GM18517 (cell line): ENCODE measurements at regions not wholly inside any gene's neighbourhood (a gene's known extent, or its start where the extent isn't known, plus 50 kb on each side); places are given as distances from the start of the nearest gene placed in this dataset.

ENCODE experiments used
- ATAC-seq: cut with Tn5 transposase; IDR thresholded peaks from one replicate; pipeline ENCODE4 v1.9.1; 2021; ENCODE audit warnings: mild to moderate bottlenecking, moderate library complexity; ENCODE audit not compliant: unreplicated experiment

DNA sequence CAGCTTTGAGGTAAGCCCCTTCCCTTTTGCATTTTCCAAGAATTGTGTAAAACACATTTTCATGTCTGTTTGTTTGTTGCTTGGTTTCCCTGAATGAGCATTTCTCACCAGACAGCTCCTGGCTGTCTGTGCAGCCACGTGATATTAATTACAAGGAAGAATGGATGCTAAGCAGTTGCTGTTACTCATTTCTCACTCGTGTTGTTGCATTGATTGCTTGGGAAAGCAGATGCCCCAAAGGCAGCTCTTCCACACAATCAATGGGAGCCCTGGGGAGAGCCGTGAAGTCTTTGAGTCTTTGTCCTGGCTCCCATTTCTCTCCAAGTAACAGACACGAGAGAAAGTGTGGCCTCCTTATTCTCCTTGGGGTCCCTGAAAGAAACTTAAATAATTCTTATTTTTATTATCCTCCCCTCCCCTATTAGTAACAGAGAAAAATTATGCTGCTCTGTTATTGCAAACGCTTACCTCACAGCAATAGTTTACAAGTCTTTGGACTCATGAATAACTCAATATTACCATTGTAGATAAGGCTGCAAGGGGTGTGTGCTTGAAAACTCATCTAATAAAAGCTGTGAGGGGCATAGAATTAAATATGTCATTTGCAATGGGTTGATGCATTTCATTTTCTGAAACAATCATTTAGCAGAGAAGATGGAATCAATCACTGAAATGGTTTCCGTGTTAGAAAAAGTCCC is 127.7 kb upstream of the CAMK1G start:
- no peak for ATAC-seq

DNA sequence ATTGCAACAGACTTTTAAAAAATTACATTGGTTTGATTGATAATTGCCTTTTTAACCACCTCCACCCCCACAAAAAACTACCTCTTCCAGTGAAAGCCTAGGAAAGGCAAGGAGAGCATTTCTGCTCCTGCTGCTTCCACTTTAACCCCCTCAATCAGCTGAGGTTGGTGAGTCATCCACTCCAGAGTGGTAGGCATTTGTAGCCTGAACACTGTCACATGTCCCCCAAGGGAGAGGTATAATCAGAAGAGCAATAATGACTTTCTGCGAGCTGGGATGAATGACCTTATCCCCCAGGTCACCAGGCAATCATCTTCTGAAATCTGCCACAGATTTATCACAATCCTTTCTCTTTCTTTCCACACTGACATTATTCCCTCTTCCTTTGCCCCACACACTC is 126.6 kb upstream of the CAMK1G start:
- ATAC-seq = no peak

DNA sequence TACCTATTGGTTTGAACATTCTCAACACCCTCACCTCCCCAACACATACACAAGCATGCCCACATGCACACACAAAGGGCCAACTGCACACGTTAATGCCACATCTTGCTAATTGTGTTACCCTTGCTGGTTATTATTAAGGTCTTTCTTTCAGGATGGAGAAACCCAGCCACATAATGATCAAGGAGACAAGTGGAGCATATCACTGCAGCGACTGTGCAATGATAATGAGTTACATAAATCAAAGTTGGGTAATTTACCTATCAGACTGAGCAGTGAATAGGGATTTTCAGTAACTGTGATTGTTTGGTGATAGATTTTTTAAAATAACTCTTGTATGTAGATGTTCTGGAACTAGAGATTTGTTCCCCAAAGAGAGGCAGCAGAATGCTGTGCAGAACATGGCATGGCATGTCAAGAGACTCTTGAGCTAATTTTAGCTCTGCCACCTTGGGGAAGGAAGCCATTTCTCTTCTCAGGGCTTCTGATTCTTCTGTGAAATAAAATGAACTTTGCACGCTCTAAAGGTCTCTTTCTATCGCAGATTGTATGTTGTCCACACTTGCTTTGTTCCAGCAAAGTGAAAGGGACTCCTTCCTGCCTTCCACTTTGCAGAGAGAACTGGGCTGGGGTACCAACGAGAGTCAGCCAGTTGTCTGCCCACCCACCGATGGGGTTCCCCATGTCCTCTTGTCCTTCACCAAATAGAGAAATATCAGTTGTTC is 126.0 kb upstream of the CAMK1G start:
- ATAC-seq = no peak

DNA sequence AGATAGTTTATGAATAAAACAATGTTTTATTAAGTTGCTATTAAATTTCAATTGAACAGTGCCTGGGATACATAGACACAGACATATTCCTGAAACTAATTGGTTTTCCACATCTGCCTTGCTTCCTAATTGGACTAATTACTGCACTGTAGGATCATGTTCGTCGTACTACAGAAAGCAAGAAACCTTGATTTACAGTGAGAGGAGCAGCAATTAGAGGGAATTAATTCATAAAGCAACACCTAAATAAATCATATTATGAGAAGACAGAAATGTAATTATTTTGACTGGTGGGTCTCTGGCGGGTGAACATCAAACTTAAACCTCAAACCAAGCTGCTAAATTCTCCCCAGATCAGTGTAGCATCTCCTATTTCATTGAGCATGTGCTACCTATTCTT is 124.6 kb upstream of the CAMK1G start:
- no peak for ATAC-seq

DNA sequence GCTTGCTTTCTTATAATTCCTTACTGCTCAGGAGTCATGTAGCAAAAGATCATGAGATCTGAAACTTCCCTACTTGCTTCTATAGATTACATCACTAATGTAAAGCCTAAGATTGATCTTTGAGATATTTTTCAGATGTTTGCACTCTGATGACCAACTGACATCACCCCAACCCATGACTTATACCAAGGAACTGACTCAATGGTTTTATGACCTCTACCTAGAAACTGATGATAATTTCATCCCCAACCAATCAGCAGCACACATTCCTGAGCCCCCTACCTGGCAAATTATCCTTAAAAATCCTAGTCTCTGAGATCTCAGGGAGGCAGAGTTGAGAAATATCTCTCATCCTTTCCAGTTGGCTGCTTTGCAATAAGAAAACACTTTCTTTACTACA is 122.3 kb upstream of the CAMK1G start:
- ATAC-seq = no peak

DNA sequence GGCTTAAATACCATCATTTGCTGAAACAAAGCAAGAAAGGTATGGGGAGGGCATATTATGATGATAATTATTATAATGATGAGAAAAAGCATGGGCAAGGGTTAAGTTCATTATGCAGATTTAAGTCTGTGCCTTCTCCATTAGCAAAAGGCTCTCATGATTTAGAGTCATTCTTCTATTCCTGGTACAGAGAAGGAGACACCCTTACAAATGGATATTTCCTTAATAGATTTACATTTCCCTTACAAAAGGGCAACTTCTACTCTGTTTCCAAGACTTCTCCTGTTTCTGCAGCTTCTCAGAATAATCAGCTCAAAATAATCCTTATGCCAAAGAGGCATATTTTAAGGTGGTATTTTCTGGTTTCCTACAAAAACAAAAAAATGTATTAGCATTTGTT is 121.1 kb upstream of the CAMK1G start:
- no peak for ATAC-seq

DNA sequence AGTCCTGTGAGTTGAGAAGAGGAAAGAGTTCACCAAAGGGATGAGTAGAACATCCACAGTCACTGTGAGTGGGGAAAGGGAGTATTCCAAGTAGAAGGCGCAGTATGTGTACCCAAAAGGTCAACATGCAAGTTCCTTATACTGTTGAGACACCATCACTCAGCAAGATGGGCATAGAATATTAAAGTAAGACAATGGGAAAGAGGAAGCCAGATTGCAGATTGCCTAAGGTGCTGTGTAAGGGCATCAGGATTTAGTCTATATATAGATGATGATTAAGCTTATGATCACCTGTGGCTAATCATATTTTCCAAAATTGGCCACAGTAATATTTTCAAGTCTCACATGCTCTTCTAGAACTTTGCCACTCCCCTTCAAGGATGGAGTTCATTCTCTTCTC is 120.1 kb upstream of the CAMK1G start:
- no peak for ATAC-seq

DNA sequence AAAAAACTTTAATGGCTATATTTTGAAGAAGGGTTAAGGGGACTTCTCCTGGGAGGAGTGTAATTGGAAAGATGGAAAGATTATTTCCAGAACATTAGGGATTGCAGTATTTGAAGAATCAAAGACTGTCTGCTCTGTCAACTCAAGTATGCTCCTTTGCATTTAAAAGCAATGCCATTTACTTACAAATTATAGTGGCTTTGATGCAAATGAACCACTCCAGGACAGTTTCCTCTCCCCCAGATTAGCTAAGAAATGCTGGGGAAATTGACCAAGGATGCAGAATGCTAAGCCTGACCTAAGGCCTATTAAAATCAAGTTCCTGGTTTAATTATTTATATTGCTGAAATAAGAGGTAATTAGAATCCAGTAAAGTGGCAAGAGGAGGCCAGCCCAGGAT is 110.5 kb upstream of the CAMK1G start:
- no peak for ATAC-seq

DNA sequence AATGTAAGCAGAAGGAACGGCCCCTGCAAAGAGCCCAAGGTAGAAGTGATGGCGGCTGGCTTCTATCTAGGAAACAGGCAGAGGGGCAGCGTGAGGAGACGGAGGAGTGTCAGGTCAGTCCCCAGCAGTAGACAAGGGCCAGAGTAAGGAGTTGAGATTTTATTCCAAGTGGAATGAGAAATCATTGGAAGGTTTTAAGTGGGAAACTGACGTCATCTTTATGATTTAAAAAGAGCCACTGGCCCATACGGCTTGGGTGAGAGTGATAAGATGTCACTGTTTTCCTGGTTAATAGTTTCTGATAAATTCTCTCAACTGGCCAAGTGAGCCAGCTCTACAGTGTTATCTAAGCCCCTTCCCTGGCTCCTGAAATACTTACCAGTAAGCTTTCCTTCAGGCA is 103.2 kb upstream of the CAMK1G start:
- ATAC-seq = no peak

DNA sequence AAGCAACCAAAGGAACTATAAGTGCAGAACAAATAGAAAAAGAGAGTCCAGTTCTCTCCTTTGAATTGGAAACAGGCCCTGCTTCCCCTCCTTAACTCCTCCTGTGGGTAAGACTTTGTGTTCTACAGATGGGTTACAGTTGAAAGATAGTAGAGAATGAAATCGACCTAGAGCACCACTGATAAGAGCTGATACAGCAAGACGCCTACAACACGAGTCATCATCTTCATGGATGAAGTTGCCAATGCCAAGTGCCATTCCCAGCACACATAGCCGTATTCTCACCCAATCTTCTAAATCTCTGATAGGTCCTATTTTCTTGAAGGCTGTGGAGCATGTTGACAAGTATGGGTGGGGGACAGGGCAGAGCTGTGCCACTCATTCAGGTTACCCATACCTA is 99.8 kb upstream of the CAMK1G start:
- ATAC-seq = no peak

DNA sequence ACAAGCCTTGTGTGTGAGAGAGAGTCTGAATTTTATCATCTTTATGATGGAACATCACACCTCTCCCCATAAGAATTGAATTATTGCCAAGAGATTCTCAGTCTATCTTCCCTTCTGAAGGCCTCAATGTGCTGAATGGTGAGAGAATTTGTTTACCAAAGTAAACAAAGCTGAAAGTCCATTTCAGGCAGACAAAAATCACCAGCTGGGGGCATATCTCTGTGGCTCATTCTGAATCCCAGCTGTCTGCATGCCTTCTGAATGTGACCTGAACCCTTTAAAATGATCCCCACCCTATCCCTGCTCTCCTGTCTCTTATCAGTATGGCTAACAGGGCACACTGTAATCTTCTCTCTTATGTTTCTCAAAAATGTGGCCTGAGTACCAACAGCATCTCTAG is 99.1 kb upstream of the CAMK1G start:
- no peak for ATAC-seq

DNA sequence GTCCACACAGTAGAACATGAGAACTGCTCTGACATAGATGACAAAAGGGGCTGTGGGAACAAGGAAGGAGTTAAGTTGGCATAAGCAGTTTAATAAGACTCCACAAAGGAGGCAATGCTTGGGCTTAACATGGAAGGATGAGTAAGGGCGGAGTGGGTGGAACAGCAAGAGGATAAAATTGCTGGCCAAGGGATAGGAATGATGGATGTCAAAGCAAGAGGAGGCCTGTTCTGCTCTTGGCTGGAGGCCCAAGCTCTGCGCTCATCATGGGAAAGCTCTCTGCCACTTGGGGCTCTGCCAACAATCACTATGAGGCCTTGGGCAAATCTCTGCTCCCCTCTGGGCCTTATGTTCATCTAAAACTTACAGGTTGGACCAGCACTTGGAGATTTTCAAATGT is 98.3 kb upstream of the CAMK1G start:
- no peak for ATAC-seq

DNA sequence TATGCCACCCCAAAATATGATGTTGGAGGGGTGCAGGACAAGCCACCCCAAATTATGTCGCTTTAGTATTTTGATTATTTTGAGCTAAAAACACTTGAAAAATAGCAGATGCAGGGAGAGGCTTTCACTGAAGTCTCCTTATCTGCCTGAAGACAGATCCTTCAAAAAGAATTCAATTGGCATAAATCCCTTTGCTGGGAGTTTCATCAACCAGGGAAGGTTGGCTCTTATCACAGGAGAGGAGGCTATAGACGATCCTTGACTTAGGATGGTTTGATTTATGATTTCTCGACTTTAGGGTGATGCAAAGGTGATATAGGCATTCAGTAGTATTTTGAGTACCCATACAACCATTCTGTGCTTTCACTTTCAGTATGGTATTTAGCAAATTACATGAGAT is 97.8 kb upstream of the CAMK1G start:
- ATAC-seq = no peak

DNA sequence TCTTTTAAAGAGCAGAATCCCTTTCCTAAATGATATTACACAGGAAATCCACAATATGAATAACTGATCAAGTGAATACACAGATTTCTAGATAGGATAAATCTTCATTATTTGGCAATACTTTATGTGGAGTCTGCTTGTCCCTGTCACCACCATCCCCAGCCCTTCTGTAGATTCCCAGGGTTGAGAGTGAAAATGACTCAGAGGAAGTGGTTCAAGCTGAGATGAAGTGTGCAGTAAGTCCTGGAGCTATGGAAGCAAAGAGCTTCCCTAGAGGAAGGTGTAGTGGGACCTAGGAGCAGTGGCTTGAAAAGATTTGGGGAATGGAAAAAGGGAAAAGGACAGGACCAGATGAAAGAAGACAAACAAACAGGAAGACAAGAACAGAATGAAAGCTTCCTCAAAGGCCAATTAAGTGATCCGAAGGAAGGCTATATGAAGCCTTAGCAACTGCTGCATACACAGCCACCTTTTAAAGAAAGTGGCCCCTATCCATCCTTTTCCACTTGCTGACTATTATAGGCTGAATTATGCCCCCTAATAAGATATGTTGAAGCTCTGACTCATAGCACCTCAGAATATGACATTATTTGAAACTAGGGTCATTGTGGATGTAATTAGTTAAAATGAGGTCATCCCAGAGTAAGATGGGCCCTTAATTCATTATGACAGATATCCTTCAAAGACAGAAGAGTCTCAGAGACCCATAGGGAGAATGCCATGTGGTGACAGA is 96.5 kb upstream of the CAMK1G start:
- ATAC-seq = no peak

DNA sequence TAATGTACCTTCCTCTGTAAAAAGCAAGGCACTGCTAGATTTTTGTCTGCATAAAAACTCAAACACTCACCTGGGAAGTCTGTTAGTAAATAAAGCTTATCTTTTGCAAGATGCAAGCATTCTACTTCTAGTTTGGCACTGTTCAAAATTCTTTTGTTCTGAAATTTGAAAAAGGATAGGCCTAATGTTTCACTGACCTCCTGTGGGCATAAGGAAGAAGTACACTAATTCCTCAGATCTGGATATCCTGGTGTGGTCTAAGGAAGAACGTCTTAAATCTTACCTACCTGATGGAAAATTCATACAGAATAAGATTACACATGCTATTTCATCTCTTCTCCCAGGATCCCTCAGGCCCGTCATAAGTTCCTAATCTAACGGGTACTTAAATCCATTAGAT is 93.5 kb upstream of the CAMK1G start:
- no peak for ATAC-seq

DNA sequence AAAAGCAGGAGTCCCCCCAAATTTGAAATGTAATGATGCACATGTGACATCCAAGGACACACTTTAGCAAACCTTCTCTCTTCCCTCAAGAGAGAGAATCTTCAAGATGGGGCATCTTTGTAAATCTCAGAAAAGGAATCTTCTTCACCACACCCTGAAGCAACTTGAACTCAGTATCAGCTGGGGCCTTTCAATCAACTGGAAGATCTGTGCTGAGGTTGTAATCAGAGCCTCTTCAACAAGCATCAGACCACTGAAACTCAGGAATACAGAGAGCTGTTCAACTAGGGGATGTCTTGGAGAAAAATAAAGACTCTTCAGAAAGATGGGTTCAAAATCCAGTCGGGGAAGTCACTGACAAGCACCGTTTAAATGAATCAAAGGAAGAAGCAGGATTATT is 92.5 kb upstream of the CAMK1G start:
- ATAC-seq = no peak

DNA sequence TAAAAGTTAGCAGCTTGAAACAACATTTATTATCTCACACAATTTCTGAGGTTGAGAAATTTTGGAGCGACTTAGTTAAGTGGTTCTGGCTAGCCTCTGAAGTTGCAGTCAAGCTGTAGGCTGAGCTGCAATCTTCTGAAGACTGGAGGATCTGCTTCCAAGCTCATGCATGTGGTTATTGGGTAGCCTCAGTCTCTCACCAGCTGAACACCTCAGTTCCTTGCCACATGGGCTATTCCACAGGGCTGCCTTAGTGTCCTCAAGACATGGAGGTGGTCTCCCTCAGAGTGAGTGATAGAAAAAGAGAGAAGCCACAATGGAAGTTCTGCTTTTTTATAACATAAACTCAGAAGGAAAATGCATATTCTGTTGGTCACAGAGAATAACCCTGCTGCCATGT is 92.0 kb upstream of the CAMK1G start:
- ATAC-seq = no peak

DNA sequence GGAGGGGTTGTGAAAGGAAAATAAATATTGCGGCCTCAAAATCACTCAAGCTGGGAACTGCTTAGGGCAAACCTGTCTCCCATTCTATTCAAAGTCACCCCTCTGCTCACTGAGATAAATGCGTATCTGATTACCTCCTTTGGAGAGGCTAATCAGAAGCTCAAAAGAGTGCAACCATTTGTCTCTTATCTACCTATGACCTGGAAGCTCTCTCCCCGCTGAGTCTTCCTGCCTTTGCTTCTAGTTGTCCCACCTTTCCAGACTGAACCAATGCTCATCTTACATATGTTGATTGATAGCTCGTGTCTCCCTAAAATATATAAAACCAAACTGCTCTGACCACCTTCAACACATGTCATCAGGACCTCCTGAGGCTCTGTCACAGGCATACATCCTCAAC is 91.6 kb upstream of the CAMK1G start:
- ATAC-seq = no peak

DNA sequence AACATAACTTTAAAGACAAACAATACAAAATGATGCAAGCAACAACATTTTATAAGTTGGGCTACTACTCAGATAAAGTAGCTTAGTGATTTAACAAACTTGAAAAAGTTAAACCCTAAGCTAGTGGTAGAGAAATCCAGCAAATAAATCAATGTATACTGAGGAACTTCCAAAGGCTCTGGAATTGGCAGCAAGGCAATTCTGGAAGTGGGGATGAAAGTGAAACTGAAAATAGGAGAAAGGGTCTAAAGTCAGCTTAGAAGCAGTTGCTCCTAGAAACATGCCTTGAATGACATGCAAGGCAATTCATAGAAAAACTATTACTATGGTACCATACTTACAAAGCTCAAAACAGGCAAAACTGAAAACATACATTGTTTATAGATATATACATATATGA is 90.0 kb upstream of the CAMK1G start:
- ATAC-seq = no peak

DNA sequence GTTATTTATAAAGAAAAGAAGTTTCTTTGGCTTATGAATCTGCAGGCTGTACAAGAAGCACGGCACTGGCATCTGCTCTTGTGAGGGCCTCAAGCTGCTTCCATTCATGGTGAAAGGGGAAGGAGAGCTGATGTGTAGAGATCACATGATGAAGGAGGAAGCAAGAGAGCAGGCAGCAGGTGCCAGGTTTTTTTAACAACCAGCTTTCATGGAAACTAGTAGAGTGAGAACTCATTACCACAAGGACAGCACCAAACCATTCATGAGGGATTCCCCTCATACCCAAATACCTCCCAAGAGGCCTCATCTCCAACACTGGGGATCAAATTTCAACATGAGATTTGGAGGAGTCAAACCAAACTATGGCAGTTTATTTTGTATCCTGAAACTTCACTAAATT is 85.8 kb upstream of the CAMK1G start:
- no peak for ATAC-seq

DNA sequence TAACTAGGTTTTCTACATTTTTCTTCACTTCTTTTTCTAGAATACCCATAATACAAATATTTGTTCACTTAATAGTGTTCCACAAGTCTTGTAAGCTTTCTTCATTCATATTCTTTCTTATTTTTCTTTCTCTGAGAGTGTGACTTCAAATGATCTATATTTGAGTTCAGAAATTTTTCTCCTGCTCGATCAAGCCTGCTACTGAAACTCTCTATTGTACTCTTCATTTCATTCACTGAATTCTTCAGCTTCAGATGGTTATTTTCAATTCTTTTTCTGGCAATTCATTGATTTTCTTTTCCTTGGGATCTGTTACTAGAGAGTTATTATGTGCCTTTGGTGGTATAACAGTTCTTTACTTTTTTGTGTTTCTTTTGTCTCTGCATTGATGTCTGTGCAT is 82.5 kb upstream of the CAMK1G start:
- no peak for ATAC-seq

DNA sequence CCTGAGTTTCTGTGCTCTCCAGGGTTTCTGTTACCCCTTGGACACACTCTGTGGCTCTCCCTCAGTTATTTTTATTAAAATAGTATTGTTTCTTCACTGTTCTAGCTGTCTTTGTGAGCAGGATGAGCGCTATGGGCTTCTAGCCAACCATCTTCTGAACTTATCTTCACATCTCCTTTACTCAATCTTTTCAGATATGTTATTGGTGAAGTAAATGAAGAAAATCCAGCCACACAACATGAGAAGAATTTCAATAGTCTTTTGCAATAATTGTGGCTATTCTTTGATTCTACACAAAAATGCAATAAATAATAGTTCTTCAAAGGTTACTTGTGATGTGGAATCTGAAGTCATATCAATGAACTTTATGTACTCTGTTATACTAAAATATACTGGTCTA is 80.3 kb upstream of the CAMK1G start:
- no peak for ATAC-seq
